H1 (cell line): ENCODE measurements at regions not wholly inside any gene's neighbourhood (a gene's known extent, or its start where the extent isn't known, plus 50 kb on each side); places are given as distances from the start of the nearest gene placed in this dataset.

Source experiments
- CTCF ChIA-PET: fragments of 300-600 bp; sonication (Branson Sonifier 250); formaldehyde crosslinking; loops from one replicate; lab custom pipeline; 2021; ENCODE audit not compliant: partially characterized antibody; lab: Charles Lee
- POLR2A ChIA-PET: fragments of 300-600 bp; sonication (Branson Sonifier 250); formaldehyde crosslinking; loops from one replicate; lab custom pipeline; 2021; ENCODE audit warnings: inconsistent platforms; ENCODE audit not compliant: partially characterized antibody; lab: Charles Lee
- DNase-seq, 2 experiments: peaks; one replicate each; pipeline versions ENCODE4 v3.0.0 to v3.0.0-alpha.2; 2010 to 2022; ENCODE audit warnings: low spot score in 2 of 2, low read depth in 1 of 2, mixed read lengths in 1 of 2
- FAIRE-seq: peaks from 2 replicates; lab custom pipeline; 2011; peaks lifted over from hg19 to GRCh38; lab: Jason Lieb, UNC
- H2AFZ ChIP-seq: 2 replicates; pipeline ENCODE4 v1.8.1; 2012; ENCODE audit warnings: low read length, inconsistent platforms
- H2AK5ac ChIP-seq: 2 replicates; pipeline ENCODE4 v1.6.1; 2013; ENCODE audit warnings: low read depth, low read length
- H2BK120ac ChIP-seq: replicated peaks from 2 replicates; pipeline ENCODE3; 2013; ENCODE audit warnings: low read depth, low read length, inconsistent platforms
- H2BK12ac ChIP-seq: 2 replicates; pipeline ENCODE4 v1.6.1; 2013; ENCODE audit warnings: low read depth, low read length
- H2BK15ac ChIP-seq: 2 replicates; pipeline ENCODE4 v1.6.1; 2013; ENCODE audit warnings: low read length
- H2BK20ac ChIP-seq: 2 replicates; pipeline ENCODE4 v1.6.1; 2013; ENCODE audit warnings: low read length
- H2BK5ac ChIP-seq: 2 replicates; pipeline ENCODE4 v1.6.1; 2013; ENCODE audit warnings: low read depth, low read length
- H3K14ac ChIP-seq: 2 replicates; pipeline ENCODE4 v1.6.1; 2013; ENCODE audit warnings: inconsistent platforms; ENCODE audit not compliant: insufficient read length
- H3K18ac ChIP-seq: 2 replicates; pipeline ENCODE4 v1.6.1; 2013; ENCODE audit warnings: low read length; ENCODE audit errors: extremely low read depth
- H3K23ac ChIP-seq: 2 replicates; pipeline ENCODE4 v1.6.1; 2013; ENCODE audit warnings: inconsistent platforms; ENCODE audit not compliant: insufficient read length
- H3K23me2 ChIP-seq: 2 replicates; pipeline ENCODE4 v1.6.1; 2013; ENCODE audit warnings: low read depth, low read length
- H3K27ac ChIP-seq: 2 replicates; pipeline ENCODE4 v1.6.1; 2011; ENCODE audit warnings: low read depth, low read length, inconsistent platforms
- H3K27me3 ChIP-seq, 4 experiments: replicated peaks in 1 of 4; 1 replicate in 1 of 4; 2 replicates in 3 of 4; pipeline versions ENCODE4 v1.6.1 to v1.8.1; 2011 to 2013; ENCODE audit warnings: low read length in 3 of 4, mild to moderate bottlenecking in 3 of 4, inconsistent platforms in 2 of 4, mixed read lengths in 2 of 4, moderate library complexity in 1 of 4; ENCODE audit not compliant: control insufficient read depth in 3 of 4, insufficient read depth in 3 of 4; ENCODE audit errors: extremely low read depth in 1 of 4
- H3K36me3 ChIP-seq, 4 experiments: 2 replicates each; pipeline versions ENCODE4 v1.6.1 to v1.8.1; 2011 to 2013; ENCODE audit warnings: mild to moderate bottlenecking in 4 of 4, low read length in 3 of 4, moderate library complexity in 2 of 4, control low read depth in 1 of 4, inconsistent platforms in 1 of 4; ENCODE audit not compliant: insufficient read depth in 4 of 4, control insufficient read depth in 2 of 4
- H3K4ac ChIP-seq: replicated peaks from 2 replicates; pipeline ENCODE3; 2013; ENCODE audit warnings: low read length, low read depth, mixed read lengths, inconsistent platforms; ENCODE audit not compliant: insufficient read length
- H3K4me1 ChIP-seq, 4 experiments: replicated peaks in 1 of 4; 1 replicate in 1 of 4; 2 replicates in 3 of 4; pipeline versions ENCODE4 v1.6.1 to v1.8.1; 2011 to 2013; ENCODE audit warnings: low read length in 3 of 4, inconsistent platforms in 2 of 4, mixed read lengths in 1 of 4; ENCODE audit not compliant: insufficient read depth in 4 of 4, control insufficient read depth in 3 of 4
- H3K4me2 ChIP-seq, 2 experiments: 2 replicates each; pipeline versions ENCODE4 v1.6.1 to v1.8.1; 2011 to 2013; ENCODE audit warnings: low read depth in 2 of 2, low read length in 2 of 2, control low read depth in 1 of 2, inconsistent platforms in 1 of 2, mild to moderate bottlenecking in 1 of 2; ENCODE audit not compliant: insufficient read depth in 1 of 2
- H3K4me3 ChIP-seq, 4 experiments: fragments of 200-600, 300-600 bp in 1 of 4; sonication (generic), shearing (Covaris generic), sonication (Bioruptor Twin) in 1 of 4; 2 replicates each; pipeline versions ENCODE4 v1.5.1 to v1.8.1; 2011 to 2016; ENCODE audit warnings: low read length in 4 of 4, low read depth in 3 of 4, control low read depth in 2 of 4, inconsistent platforms in 2 of 4, mild to moderate bottlenecking in 2 of 4, mixed read lengths in 1 of 4, moderate library complexity in 1 of 4; ENCODE audit not compliant: insufficient read depth in 2 of 4; ENCODE audit errors: extremely low read depth in 1 of 4
- H3K56ac ChIP-seq: replicated peaks from 2 replicates; pipeline ENCODE3; 2013; ENCODE audit warnings: low read depth, mild to moderate bottlenecking, mixed read lengths, low read length, inconsistent platforms; ENCODE audit not compliant: insufficient read length
- H3K79me1 ChIP-seq: 2 replicates; pipeline ENCODE4 v1.6.1; 2013; ENCODE audit warnings: low read depth, low read length, control low read depth
- H3K79me2 ChIP-seq, 2 experiments: 2 replicates each; pipeline versions ENCODE4 v1.6.1 to v1.8.1; 2012 to 2013; ENCODE audit warnings: low read length in 2 of 2, mild to moderate bottlenecking in 2 of 2, inconsistent platforms in 1 of 2; ENCODE audit not compliant: insufficient read depth in 2 of 2, control insufficient read depth in 1 of 2
- H3K9ac ChIP-seq, 4 experiments: replicated peaks in 1 of 4; 1 replicate in 1 of 4; 2 replicates in 3 of 4; pipeline versions ENCODE4 v1.6.1 to v1.8.1; 2011 to 2013; ENCODE audit warnings: low read depth in 3 of 4, low read length in 3 of 4, control low read depth in 2 of 4, mild to moderate bottlenecking in 2 of 4, moderate library complexity in 2 of 4, inconsistent platforms in 1 of 4; ENCODE audit errors: extremely low read depth in 1 of 4
- H3K9me3 ChIP-seq, 2 experiments: 2 replicates each; pipeline versions ENCODE4 v1.6.1 to v1.8.1; 2012 to 2013; ENCODE audit warnings: mild to moderate bottlenecking in 2 of 2, moderate library complexity in 2 of 2, control low read depth in 1 of 2, inconsistent platforms in 1 of 2, low read depth in 1 of 2, low read length in 1 of 2, mixed read lengths in 1 of 2; ENCODE audit not compliant: insufficient read depth in 2 of 2
- H4K20me1 ChIP-seq, 2 experiments: replicated peaks in 1 of 2; 2 replicates each; pipeline versions ENCODE3 to v1.8.1; 2011 to 2013; ENCODE audit warnings: inconsistent platforms in 2 of 2, low read length in 2 of 2, mild to moderate bottlenecking in 1 of 2; ENCODE audit not compliant: insufficient read depth in 2 of 2, control insufficient read depth in 1 of 2
- H4K5ac ChIP-seq: 2 replicates; pipeline ENCODE4 v1.6.1; 2013; ENCODE audit warnings: low read length, low read depth, mixed read lengths, inconsistent platforms; ENCODE audit not compliant: insufficient read length
- H4K8ac ChIP-seq: 2 replicates; pipeline ENCODE4 v1.8.0; 2013; ENCODE audit warnings: mild to moderate bottlenecking, moderate library complexity, low read length, inconsistent platforms; ENCODE audit not compliant: insufficient read depth; ENCODE audit errors: extremely low read depth
- H4K91ac ChIP-seq: replicated peaks from 2 replicates; pipeline ENCODE3; 2013; ENCODE audit warnings: low read length, mixed read lengths, inconsistent platforms; ENCODE audit not compliant: insufficient read length
- RAD21 ChIP-seq, 2 experiments: IDR thresholded peaks in 1 of 2; conservative IDR thresholded peaks in 1 of 2; 2 replicates each; pipeline ENCODE4 v1.6.1; 2011; ENCODE audit warnings: low read depth in 2 of 2, low read length in 2 of 2, improper control_type of control experiment in 1 of 2, inconsistent platforms in 1 of 2, mild to moderate bottlenecking in 1 of 2, moderate library complexity in 1 of 2
- WGBS, 2 experiments: shearing (Covaris generic) in 1 of 2; methylation state at CpG; one replicate each; pipeline versions ENCODE4 v1.1.6 to v1.1.7; 2013 to 2015; ENCODE audit warnings: low lambda C conversion rate in 2 of 2, mixed read lengths in 2 of 2, inconsistent platforms in 1 of 2, low coverage in 1 of 2, missing lambda C conversion rate in 1 of 2; ENCODE audit not compliant: insufficient replicate concordance in 2 of 2, insufficient coverage in 1 of 2, insufficient read length in 1 of 2; ENCODE audit errors: extremely low coverage in 1 of 2, missing lambda C conversion rate in 1 of 2; 5-methylcytosine and 5-hydroxymethylcytosine counted together
- TF ChIP-seq, protein P1 (sequence below): IDR thresholded peaks from 2 replicates; pipeline ENCODE4 v1.6.1; 2012; ENCODE audit warnings: inconsistent platforms

- peaks cover under 1% of the 10 kb centered on the region; the same call in 1 of the 2 replicates for H3K23me2 ChIP-seq
- CTCF ChIA-PET: interaction anchor here (0.7 to 2.8 kb wide), 7 partner anchors 9 to 599 kb away, joined by 3 to 12 read pairs (median 3); no protein-coding TSS in a partner anchor
- DNase-seq: peak in 1 of 2 experiments; percentile 57
- TF ChIP-seq, protein P1, sequence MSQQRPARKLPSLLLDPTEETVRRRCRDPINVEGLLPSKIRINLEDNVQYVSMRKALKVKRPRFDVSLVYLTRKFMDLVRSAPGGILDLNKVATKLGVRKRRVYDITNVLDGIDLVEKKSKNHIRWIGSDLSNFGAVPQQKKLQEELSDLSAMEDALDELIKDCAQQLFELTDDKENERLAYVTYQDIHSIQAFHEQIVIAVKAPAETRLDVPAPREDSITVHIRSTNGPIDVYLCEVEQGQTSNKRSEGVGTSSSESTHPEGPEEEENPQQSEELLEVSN: no peak
- TF ChIP-seq RAD21 (IDR thresholded peaks at IDR 0.05 in 1 of 2, conservative IDR thresholded peaks at IDR 0.05 in 1 of 2; ENCODE audit: low read depth in 2 of 2, low read length in 2 of 2): peak in 1 of 2 experiments; percentile 21; a peak in 1 of 4 replicates
Measured at GRCh38 chr1:30329802-30330557, 393.4 kb downstream of the MATN1 start.

More at GRCh38 chr1:30329802-30330557, 393.4 kb downstream of the MATN1 start:
- Histone ChIP-seq H3K56ac (no peak overlapping the region), H3K4me2 (no peak overlapping the region), H2BK20ac (no peak overlapping the region), H2BK5ac (no peak overlapping the region), H3K4ac (no peak overlapping the region), H3K79me2 (no peaks in the 10 kb centered on the region), H2BK120ac (no peak overlapping the region), H4K8ac (no peak overlapping the region; the same call in 1 of the 2 replicates), H2AK5ac (no peak overlapping the region), H3K18ac (no peak overlapping the region), H3K23ac (no peak overlapping the region), H3K36me3 (no peaks in the 10 kb centered on the region), H3K4me3 (no peak overlapping the region), H2BK12ac (no peak overlapping the region), H2AFZ (no peak overlapping the region), H3K14ac (no peak overlapping the region), H2BK15ac (no peak overlapping the region), H3K27me3 (no peaks in the 10 kb centered on the region), H4K20me1 (no peaks in the 10 kb centered on the region), H3K9ac (no peak overlapping the region), H3K9me3 (no peaks in the 10 kb centered on the region), H4K91ac (no peak overlapping the region), H3K27ac (no peak overlapping the region), H3K79me1 (no peaks in the 10 kb centered on the region), H3K4me1 (no peaks in the 10 kb centered on the region), H4K5ac (no peak overlapping the region)
- WGBS, 2 experiments: 80% methylated on average over 13 of the region's 15 CpGs; no CpG with 5 or more reads in 1 of the 2 experiments
- no peak for FAIRE-seq
- POLR2A ChIA-PET: no interaction called here
